ENCODE measurements at regions not wholly inside any gene's neighbourhood (a gene's known extent, or its start where the extent isn't known, plus 50 kb on each side); places are given as distances from the start of the nearest gene placed in this dataset.
A peak's percentile ranks its signal among the peaks of the same experiment; 100 is the strongest.

GRCh38 chr5:17794201-17794600, 159.9 kb downstream of the TAF11L14 start:
- no peaks in the 10 kb centered on the region for H3K9me3 Mint-ChIP-seq
- H3K4me1 Mint-ChIP-seq = peaks cover 0 to 4% of the 10 kb centered on the region in 2 donors
- no peak overlapping the region for H3K4me3 Mint-ChIP-seq
- no peak for DNase-seq
- ATAC-seq (replicated peaks) = no peak
- no peaks in the 10 kb centered on the region for H3K36me3 Mint-ChIP-seq
- H3K27ac Mint-ChIP-seq = no peak overlapping the region
- H3K27me3 Mint-ChIP-seq = no peaks in the 10 kb centered on the region

GRCh38 chr5:17794815-17795214, 160.6 kb downstream of the TAF11L14 start:
- Mint-ChIP-seq H3K9me3 (no peaks in the 10 kb centered on the region), H3K27ac (no peak overlapping the region)
- peak; percentile 5 for DNase-seq

GRCh38 chr5:17796142-17796541, 161.9 kb downstream of the TAF11L14 start:
- no peak for DNase-seq
- Mint-ChIP-seq H3K27me3 (no peaks in the 10 kb centered on the region), H3K27ac (no peak overlapping the region)

More at GRCh38 chr5:17794815-17795214, 160.6 kb downstream of the TAF11L14 start:
- Mint-ChIP-seq H3K36me3 (no peaks in the 10 kb centered on the region), H3K4me3 (no peak overlapping the region), H3K27me3 (no peaks in the 10 kb centered on the region), H3K4me1 (peaks cover 0 to 4% of the 10 kb centered on the region in 2 donors)
- ATAC-seq (replicated peaks) = peak; percentile 44 to 77

DNA sequence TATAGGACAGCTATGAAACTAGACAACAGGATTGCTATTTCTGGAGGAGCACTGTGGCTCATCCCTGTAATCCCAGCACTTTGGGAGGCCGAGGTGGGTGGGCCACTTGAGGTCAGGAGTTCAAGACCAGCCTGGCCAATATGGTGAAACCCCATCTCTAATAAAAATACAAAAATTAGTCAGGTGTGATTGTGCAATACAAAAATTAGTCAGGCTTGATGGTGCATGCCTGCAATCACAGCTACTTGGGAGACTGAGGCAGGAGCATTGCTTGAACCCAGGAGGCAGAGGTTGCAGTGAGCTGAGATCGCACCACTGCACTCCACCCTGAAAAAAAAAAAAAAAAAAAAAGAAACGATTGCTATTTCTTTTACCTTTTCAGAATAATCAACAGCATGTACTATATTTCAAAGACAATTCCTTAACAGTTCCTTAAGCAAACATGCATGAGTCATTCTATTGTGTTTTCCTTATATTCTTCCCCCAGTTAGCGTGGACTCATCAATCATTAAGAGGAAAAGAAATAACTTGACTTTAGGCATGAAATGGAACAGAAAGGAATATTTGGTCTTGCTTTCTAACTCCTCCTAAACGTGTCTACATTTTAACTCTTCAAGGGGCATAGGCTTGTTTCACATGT, 162.6 kb downstream of the TAF11L14 start:
- DNase-seq = no peak
- H3K4me3 Mint-ChIP-seq = no peak overlapping the region

More at GRCh38 chr5:17796142-17796541, 161.9 kb downstream of the TAF11L14 start:
- H3K9me3 Mint-ChIP-seq = no peaks in the 10 kb centered on the region
- no peak overlapping the region for H3K4me3 Mint-ChIP-seq
- no peak for ATAC-seq (replicated peaks)
- H3K36me3 Mint-ChIP-seq = no peaks in the 10 kb centered on the region
- peaks cover 0 to 4% of the 10 kb centered on the region in 2 donors for H3K4me1 Mint-ChIP-seq

GRCh38 chr5:17799521-17799920, 165.3 kb downstream of the TAF11L14 start:
- Mint-ChIP-seq H3K27ac (no peak overlapping the region), H3K4me3 (no peak overlapping the region), H3K36me3 (no peaks in the 10 kb centered on the region), H3K27me3 (no peaks in the 10 kb centered on the region), H3K4me1 (peaks cover 0 to under 1% of the 10 kb centered on the region in 2 donors), H3K9me3 (no peaks in the 10 kb centered on the region)
- ATAC-seq (replicated peaks) (no peak), DNase-seq (no peak)

More for the DNA sequence above, 162.6 kb downstream of the TAF11L14 start:
- no peaks in the 10 kb centered on the region for H3K9me3 Mint-ChIP-seq
- H3K27ac Mint-ChIP-seq = no peak overlapping the region
- ATAC-seq (replicated peaks) = no peak
- peaks cover 0 to 4% of the 10 kb centered on the region in 2 donors for H3K4me1 Mint-ChIP-seq
- H3K27me3 Mint-ChIP-seq = no peaks in the 10 kb centered on the region
- H3K36me3 Mint-ChIP-seq = no peaks in the 10 kb centered on the region

DNA sequence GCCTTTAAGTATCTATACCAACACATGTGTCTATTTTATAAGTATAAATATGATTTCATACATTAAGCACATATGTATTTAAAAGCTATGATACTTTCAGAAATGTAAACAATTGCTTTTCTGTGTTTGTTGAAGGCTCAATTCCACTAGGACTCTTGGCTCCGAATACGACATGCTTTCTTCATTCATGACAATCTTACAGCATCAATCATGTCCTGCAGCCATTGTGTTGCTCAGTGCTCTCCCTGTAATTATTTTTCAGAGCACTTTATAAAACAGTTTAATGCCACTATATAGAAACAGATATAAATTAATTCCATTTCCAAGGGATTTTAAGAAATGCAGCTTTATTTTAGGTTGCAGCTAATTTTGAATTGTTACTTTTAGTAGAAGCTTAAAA, 167.3 kb downstream of the TAF11L14 start:
- Mint-ChIP-seq H3K27me3 (peaks cover 0 to 4% of the 10 kb centered on the region in 2 donors), H3K27ac (no peak overlapping the region), H3K4me3 (no peak overlapping the region), H3K4me1 (peaks cover 4 to 5% of the 10 kb centered on the region in 2 donors), H3K36me3 (no peaks in the 10 kb centered on the region), H3K9me3 (no peaks in the 10 kb centered on the region)
- ATAC-seq (replicated peaks) (no peak), DNase-seq (no peak)

DNA sequence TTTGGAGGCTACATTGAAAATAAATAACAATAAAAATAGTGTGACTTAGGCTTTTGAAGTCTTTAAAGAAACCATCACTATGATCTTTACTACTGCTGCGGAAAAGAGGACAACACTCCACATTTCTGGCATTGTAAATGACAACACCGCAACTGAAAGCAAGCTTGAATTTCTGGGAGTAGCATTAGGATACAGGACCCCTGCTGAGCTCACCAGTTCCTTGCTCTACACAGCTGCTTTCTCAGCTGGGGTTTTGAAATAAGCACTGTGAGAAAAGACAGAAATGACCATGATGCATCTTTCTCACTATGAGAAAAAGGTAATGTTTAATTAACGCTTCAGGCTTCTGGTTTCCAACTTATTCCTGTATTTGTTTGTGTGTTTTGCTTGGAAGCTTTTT, 168.0 kb downstream of the TAF11L14 start:
- DNase-seq = no peak
- no peaks in the 10 kb centered on the region for H3K36me3 Mint-ChIP-seq
- ATAC-seq (replicated peaks) = no peak
- peaks cover 0 to 4% of the 10 kb centered on the region in 2 donors for H3K27me3 Mint-ChIP-seq
- peaks cover 4 to 5% of the 10 kb centered on the region in 2 donors for H3K4me1 Mint-ChIP-seq
- H3K27ac Mint-ChIP-seq = no peak overlapping the region
- no peak overlapping the region for H3K4me3 Mint-ChIP-seq
- no peaks in the 10 kb centered on the region for H3K9me3 Mint-ChIP-seq

DNA sequence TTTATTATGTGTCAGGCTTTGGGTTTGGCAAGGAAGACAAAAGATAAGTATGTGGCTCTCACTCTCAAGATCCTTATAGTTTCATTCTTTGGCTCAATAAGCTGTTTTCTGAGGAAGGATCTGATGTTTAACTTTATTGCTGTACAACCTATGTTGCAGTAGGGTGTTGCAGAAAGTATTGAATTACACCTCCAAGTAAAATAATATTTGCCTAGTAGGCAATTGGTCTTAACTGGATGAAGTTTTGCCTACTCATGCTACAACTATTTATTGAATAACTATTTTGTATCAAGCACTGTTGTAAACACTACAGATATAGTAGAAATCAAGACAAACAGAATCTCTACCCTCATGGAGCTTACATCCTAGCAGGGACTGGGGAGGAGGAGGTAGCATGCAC, 169.7 kb downstream of the TAF11L14 start:
- no peak for DNase-seq
- Mint-ChIP-seq H3K36me3 (no peaks in the 10 kb centered on the region), H3K27me3 (peaks cover 0 to 4% of the 10 kb centered on the region in 2 donors), H3K4me3 (no peak overlapping the region), H3K4me1 (peaks cover 4 to 5% of the 10 kb centered on the region in 2 donors), H3K27ac (no peak overlapping the region), H3K9me3 (no peaks in the 10 kb centered on the region)
- no peak for ATAC-seq (replicated peaks)

DNA sequence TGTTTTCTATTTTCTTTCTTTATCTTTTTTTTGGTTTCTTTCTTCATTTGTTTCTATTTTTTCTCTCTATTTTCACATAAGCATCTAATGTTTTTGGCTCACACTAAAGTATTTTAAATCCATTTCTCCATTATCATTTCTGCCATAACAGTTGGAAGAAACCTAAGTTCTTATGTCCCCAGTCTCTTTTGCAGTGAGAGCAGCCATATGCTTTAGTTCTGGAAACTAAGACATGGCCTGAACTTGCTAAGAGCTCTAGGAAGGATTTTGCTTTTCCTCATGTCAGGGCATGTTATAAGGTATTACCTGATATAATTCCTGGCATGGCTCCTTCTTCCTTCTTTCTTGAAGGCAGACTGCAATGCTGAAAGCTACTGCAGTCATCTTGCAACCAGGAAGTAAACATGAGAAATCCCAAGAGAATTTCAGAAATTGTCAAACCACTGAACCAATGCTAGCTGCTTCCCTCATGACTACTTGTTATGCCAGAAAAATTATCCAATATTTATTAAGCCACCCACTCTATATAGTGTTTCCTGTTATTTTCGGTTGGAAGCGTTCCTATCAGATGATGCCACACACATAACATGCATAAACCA, 171.1 kb downstream of the TAF11L14 start:
- no peak for DNase-seq
- no peaks in the 10 kb centered on the region for H3K36me3 Mint-ChIP-seq

DNA sequence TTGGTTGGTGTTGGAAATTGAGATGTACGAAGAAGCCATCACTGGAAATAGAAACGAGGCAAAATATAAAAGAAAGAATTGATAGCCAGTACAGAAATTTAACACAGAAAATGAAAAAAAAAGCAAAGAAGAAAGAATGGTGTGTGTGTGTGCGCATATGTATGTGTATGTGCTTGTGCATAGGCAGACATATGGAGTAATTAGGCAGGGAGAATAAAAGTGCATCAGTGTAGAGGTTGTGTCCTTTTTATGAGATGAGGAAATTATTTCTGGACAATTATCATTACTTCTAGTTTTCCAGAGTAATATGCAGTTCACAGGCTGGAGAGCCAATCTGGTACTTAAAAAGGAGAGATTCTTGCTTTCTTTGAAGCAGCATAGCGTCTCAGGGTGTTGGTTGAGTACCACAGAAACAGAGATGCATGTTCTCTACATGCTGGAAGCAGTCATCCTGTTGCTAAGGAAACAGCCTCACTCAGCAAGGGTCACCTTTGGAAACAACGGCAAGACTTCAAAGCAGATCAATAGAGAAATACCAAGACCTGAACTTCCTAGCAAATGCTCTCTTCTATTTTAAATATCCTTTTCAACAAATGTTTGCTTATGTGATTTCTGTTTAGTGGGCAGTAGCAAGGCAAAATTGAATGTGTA, 172.7 kb downstream of the TAF11L14 start:
- Mint-ChIP-seq H3K27ac (no peak overlapping the region), H3K4me3 (no peak overlapping the region), H3K36me3 (no peaks in the 10 kb centered on the region), H3K9me3 (no peaks in the 10 kb centered on the region), H3K27me3 (peaks cover 0 to 4% of the 10 kb centered on the region in 2 donors), H3K4me1 (peaks cover 4 to 5% of the 10 kb centered on the region in 2 donors)
- no peak for DNase-seq
- no peak for ATAC-seq (replicated peaks)

More for the DNA sequence above, 171.1 kb downstream of the TAF11L14 start:
- peak overlapping the region; percentile 56 for H3K27ac Mint-ChIP-seq
- H3K9me3 Mint-ChIP-seq = no peaks in the 10 kb centered on the region
- peaks cover 4 to 5% of the 10 kb centered on the region in 2 donors for H3K4me1 Mint-ChIP-seq
- H3K4me3 Mint-ChIP-seq = no peak overlapping the region
- H3K27me3 Mint-ChIP-seq = peaks cover 0 to 4% of the 10 kb centered on the region in 2 donors
- ATAC-seq (replicated peaks) = peak in 1 of 2 donors; percentile 39

- H3K4me1 Mint-ChIP-seq = peaks cover 4 to 5% of the 10 kb centered on the region in 2 donors
- no peaks in the 10 kb centered on the region for H3K9me3 Mint-ChIP-seq
- H3K36me3 Mint-ChIP-seq = no peaks in the 10 kb centered on the region
- no peak overlapping the region for H3K4me3 Mint-ChIP-seq
- peaks cover 0 to 4% of the 10 kb centered on the region in 2 donors for H3K27me3 Mint-ChIP-seq
- no peak overlapping the region for H3K27ac Mint-ChIP-seq
- DNase-seq (no peak), ATAC-seq (replicated peaks) (peak in 1 of 2 donors; percentile 33)
Observed at GRCh38 chr5:17808566-17808965, 174.3 kb downstream of the TAF11L14 start.

GRCh38 chr5:17810734-17811133, 176.5 kb downstream of the TAF11L14 start:
- ATAC-seq (replicated peaks) = no peak

GRCh38 chr5:17813214-17813613, 179.0 kb downstream of the TAF11L14 start:
- H3K9me3 Mint-ChIP-seq = no peaks in the 10 kb centered on the region
- DNase-seq (no peak), ATAC-seq (replicated peaks) (no peak)
- H3K4me1 Mint-ChIP-seq = no peaks in the 10 kb centered on the region
- no peak overlapping the region for H3K4me3 Mint-ChIP-seq
- no peak overlapping the region for H3K27ac Mint-ChIP-seq
- H3K27me3 Mint-ChIP-seq = no peaks in the 10 kb centered on the region
- H3K36me3 Mint-ChIP-seq = no peaks in the 10 kb centered on the region

More at GRCh38 chr5:17810734-17811133, 176.5 kb downstream of the TAF11L14 start:
- Mint-ChIP-seq H3K9me3 (no peaks in the 10 kb centered on the region), H3K27me3 (no peaks in the 10 kb centered on the region), H3K36me3 (no peaks in the 10 kb centered on the region), H3K4me1 (no peaks in the 10 kb centered on the region), H3K4me3 (no peak overlapping the region), H3K27ac (no peak overlapping the region)
- no peak for DNase-seq

DNA sequence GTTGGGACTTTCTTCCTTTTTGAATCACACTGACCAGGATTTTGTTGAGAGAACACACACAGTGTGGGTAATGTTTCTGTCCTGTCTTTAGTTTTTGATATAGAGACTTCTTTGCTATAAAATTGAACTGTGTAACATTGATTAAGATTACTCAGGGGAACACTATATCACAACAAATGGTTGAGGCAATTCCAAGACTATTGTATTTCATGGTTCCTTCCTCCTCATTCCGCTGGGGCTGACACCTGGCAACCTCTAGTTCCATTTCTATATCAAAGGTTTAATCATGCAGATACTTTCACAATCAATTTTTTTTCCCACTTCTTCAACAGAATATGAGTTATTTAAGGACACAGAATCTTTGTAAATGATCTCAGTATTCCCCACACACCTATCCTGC, 182.2 kb downstream of the TAF11L14 start:
- H3K36me3 Mint-ChIP-seq = no peaks in the 10 kb centered on the region
- no peaks in the 10 kb centered on the region for H3K9me3 Mint-ChIP-seq
- H3K27me3 Mint-ChIP-seq = peaks cover 6 to 7% of the 10 kb centered on the region in 2 donors
- no peaks in the 10 kb centered on the region for H3K4me1 Mint-ChIP-seq
- ATAC-seq (replicated peaks) (no peak), DNase-seq (no peak)
- H3K4me3 Mint-ChIP-seq = no peak overlapping the region
- no peak overlapping the region for H3K27ac Mint-ChIP-seq

DNA sequence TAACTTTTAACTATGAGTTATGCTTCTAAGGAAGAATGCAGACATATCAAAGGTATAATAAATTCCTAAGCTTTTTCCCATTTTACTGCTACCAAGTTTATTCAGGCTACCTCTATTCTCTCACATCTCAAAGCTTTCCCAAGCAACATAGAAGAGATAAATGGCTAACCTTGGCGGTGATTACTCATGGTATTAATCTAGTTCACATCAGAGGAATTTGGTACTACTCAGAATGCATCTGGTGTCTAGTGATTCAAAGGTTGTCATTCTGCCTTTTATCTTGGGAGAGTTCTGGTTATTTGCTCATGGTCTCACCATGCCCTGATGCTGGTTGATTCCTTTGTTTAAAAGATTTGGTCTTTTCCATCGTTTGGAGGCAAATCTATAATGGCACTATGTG, 182.7 kb downstream of the TAF11L14 start:
- Mint-ChIP-seq H3K36me3 (no peaks in the 10 kb centered on the region), H3K27me3 (peaks cover 6 to 7% of the 10 kb centered on the region in 2 donors), H3K4me3 (no peak overlapping the region), H3K27ac (no peak overlapping the region), H3K9me3 (no peaks in the 10 kb centered on the region), H3K4me1 (no peaks in the 10 kb centered on the region)
- ATAC-seq (replicated peaks) (no peak), DNase-seq (no peak)
